Hippocampal formation (tissue), 2 donors: ENCODE measurements at regions not wholly inside any gene's neighbourhood (a gene's known extent, or its start where the extent isn't known, plus 50 kb on each side); places are given as distances from the start of the nearest gene placed in this dataset.
"Not testable (repeated sequence)": the region's sequence is repeated elsewhere in the genome, so short reads cannot be mapped to it uniquely, and the experiment has no call there.

Experiments used
- DNase-seq, 2 donors: peaks; one replicate each; lab custom pipeline; 2025; lab: John Stamatoyannopoulos, UW

DNA sequence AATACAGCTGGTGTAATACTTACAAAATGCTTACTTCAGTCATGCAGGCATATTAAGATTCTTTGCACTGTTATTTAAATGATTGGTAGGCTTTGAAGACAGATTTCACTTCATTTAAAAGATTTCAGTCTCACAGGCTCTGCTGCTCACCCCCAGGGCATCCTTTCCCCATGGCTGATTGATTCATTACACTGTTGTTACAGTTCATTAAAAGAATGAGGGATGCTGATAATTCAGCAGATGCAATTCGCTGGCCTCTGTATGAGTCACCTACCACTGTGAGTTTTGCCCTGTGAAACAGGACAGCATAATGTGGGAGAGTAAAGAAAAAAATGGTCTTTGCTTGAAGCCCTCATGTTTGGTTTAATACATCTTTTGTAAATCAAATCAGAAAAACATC is 246.9 kb downstream of the CYLC2 start:
- DNase-seq = no peak

DNA sequence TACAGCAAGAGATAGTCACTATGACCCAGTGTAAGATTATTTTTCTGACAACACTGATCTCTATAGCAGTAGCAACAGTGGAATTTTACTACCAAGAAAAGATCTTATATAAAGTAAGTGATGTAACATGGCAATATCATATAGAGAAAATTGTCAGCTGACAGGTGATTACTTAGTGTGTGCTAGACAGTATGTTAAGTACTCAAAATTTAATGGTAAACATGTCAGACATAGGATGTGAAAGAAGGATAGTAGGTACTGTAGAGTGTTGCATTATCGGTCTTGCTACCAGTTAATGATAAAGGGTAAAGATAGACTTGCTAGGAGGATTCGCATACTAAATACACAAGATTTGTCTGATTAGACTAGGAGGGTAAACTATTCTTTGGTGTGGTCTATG is 247.4 kb downstream of the CYLC2 start:
- no peak for DNase-seq

DNA sequence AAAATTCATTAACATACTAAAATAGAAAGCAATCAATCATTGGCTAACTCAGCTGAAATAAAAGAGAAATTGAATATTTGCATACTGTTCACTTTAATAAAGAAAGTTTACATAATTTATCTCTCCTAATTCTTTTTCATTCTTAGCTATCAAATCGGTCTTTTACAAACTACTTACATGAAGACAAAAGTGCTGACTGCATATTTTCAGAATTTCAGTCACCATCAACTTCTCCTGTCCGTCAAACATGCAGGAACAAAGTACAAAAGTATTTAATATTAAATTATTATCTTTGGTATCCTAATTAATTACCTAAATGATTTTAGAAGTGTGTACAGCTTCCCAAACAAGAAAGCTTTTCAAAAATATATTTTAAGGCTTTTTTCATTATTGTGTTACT is 248.4 kb downstream of the CYLC2 start:
- no peak for DNase-seq

DNA sequence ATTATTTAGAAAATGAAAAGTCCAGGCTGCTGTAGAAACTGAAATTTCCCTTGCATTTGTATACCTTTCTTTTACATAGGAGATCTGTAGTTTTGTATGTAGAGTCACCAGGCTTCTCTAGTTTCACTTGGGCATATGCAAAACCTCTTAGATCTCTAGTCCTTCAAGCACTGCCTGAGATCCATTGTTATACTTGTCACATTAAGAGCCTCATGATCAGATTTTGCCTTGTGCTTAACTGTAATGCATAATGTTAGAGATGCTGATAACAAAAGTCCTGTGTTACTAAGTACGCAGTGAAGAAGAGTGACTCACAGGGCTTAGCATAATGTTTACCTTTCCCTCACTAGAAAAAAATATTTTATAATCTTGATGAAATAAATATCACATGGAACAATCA is 250.2 kb downstream of the CYLC2 start:
- DNase-seq = no peak

DNA sequence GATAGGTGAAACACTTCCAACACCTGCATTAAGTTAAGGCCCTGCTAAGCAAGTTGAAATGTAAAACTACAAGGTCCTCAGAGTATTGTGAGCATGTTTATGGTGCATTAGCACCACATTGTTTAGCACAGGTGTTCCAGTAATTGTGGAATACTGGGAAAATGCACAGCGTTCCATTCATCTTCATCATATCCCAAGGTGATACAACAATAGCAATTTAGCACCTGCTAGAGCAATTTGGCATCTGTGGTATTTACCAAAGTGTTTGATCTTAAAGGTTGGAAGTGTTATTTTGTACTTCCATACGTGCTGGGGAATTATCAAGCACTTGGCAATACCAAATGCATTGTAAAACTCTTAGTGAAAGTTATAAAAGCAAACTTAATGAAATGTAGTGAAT is 266.8 kb downstream of the CYLC2 start:
- DNase-seq = no peak

DNA sequence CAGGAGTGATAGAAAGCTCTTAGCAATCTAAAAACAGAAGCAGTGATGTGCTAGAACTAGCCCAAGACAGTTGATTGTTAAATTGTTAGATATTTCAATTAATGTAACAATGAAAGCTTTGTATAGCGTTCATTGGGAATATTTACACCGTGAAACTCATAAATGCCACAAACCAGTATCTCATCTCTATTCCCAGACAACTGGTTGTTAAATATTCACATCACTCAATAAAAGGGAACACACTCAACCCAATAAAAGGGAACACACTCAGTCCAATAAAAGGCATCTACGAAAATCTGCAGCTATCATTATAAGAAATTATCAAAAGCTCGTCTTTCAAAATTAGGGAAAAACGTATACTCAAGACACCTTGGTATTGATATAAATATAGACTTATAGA is 270.9 kb downstream of the CYLC2 start:
- DNase-seq = no peak

DNA sequence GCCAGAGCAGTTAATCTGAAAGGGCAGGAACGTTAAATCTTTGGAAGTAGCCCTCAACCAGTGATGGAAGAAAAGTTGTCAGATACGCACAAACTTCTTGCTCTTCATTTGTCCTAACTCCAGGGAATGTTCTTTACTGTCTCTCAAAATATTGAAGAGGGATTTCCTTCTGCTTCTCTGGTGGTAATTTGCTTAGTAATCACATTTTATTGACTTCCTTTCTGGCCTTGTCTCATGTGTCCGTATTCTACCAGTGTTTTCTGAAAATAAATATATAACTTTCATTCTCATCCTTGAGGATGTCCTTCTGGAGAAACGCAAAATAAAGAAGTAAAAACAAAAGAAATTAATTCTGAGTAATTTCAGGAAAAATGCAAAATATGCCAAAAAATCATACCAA is 282.1 kb downstream of the CYLC2 start:
- DNase-seq = no peak

DNA sequence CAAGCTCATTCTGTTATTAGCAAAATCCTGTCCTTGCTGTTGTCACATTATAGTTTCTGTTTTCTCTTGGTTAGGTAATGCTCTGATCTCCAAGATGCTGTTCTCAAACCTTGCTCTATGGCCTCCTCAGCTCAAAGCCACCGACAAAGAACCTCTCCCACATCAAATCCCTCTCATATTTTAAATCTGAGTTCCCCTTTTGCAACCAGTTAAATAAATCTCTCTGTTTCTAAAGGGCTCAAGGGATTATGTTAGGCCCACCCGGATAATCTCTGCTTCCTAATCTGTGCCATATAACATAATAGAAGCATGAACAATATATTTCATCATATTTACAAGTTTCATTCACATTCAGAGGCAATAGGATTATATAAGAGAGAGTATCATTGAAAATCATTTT is 286.0 kb downstream of the CYLC2 start:
- no peak for DNase-seq

DNA sequence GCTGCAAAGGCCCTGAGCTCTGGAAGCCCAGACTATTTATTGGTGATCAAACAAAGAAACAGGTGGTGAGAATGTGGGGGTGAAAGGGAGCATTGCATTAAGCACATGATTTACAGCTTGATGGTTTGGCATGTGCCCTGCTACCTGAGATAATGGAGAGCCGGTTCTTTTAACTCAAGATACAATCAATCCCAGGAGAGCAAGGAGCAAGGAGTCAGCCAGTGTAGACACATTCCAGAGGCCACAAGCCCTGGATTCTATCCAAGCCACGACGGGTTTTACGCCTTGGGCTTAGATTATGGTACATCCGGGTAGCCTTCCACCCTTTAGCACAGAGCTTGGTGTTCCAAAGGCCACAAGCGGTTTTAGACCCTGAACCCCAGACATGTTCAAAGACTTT is 292.2 kb downstream of the CYLC2 start:
- DNase-seq = no peak

DNA sequence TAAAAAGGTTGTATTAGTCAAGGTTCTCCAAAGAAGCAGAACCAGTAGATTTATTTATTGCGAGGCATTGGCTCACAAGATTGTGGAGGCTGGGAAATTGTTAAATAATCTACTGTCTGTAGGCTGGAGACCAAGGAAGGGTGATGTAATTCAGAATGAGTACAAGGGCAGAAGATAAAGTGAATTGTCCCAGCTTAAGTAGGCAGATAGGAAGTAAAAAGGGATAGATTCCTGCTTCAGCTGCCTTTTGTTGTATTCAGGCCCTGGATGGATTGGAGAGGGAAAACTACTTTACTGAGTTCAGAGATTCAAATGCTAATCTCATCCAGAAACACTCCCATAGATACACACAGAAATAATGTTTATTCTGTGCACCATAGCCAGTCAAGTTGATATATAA is 301.1 kb downstream of the CYLC2 start:
- DNase-seq = no peak

DNA sequence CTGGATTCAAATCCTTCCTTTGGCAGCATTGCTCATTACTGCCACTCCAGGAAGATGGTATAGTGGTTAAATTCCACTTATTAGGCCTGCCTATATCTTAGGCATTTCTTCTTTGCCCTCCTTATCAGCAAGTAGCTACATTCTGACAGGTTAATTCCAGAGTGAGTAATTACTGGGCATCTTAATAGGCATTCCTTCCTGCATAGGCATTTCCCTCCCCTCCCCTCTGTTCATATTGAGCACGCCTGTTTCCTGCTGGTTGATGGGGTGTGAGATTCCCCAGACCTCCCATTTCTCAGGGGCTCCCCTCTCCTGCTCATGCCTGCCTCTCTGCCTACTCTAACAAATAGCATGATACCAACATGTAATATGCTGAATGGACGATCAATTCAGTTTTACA is 305.9 kb downstream of the CYLC2 start:
- no peak for DNase-seq

DNA sequence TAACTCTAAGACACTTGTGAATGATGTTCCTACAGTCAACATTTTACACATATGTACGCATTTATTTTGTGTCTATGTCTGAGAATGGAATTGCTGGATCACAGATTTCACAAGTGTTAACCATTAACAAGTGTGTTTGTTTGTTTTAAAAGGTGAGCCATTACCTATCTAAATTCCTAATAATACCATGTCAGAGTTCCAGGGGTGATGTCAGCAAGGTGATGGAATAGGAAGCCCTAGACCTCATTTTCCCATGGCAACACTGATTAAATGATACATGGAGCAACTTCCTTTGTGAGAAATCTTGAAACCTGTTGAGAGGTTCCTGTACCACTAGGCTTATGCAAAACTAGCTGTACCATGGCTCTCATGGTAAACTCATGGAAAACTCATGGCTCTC is 309.7 kb downstream of the CYLC2 start:
- no peak for DNase-seq

DNA sequence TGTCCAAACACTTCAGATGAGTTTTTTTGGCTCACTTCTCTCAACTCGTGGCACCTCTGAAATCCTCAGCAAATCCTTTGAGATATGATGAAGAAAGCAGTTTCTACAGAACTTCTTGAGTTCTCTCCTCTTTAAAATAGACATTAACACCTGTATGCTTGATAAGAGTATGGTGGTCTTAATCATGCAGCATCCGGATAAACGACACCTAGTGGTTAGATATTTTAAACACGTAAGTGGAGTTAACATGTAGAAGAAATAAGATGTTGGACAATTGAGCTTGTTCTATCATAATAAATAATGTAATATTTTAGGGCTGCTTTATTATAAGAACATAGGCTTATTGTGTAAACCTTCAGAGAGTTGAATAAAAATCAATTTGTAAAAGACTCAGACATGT is 324.8 kb downstream of the CYLC2 start:
- DNase-seq = no peak

DNA sequence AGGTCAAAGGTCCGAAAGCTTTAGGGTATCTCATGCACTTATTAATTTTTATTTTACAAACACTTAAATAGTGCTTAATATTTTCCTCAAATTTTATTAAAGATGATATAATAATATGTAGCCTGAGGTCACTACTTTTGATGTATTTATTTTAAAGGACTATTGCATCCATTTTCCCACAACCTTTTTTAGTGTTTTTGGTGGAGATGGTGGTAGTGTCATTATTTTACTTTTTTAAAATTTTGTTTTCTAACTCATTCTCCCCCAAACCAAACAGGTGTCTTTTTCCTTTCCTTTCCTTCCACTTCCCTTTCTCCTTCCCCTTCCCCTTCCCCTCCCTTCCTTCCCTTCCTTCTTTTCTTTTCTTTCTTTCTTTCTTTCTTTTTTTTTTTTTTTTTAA is 328.6 kb downstream of the CYLC2 start:
- DNase-seq = no peak

DNA sequence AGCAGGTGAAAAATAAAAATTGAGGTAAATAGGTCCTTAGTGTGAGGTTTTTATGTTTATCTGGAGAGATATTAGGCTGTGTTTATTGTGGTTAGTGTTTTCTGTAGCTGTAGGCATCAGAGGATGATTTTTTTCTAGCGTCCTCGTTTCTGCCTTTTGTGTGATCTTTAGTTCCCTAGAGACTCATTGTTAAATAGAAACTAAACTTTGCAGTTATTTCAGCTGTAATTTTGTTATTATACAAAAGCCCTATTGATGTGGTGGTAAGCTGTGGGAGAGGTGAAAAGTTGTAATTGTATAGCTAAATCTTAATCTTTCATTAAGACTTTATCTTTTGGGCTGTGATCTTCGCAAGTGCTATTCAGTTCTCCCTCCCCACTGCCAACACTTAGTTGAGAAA is 340.3 kb downstream of the CYLC2 start:
- no peak for DNase-seq

DNA sequence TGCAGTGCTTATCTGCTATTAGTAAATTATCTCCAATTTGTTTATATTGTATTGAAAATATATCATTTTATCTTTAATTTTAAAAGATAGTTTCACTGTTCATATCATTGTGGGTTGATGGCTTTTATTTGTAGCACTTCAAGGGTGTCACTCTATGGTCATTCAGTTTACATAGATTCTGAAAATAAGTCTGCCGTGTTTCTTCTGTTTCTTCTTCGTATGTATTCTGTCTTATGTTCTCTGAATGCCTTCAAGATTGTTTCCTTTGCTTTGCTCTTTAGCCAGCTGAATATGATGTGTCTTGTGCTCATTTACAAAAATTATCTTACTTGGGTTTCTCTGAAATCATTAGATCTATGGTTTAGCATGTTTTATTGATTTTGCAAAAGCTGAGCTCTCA is 359.9 kb downstream of the CYLC2 start:
- no peak for DNase-seq

DNA sequence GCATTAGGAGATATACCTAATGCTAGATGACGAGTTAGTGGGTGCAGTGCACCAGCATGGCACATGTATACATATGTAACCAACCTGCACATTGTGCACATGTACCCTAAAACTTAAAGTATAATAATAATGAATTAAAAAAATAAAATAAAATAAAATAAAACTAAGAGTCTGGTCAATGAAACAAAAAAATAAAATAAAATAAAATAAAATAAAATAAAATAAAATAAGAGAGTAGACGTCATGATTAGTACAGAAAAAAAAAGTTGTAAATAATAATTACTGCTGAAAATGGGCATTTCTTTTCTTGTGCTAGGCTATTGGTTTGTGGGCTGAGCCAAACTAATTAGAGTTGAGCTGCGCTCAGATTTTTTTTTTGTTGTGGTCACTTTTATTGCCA is 362.8 kb downstream of the CYLC2 start:
- DNase-seq = not testable (repeated sequence)

DNA sequence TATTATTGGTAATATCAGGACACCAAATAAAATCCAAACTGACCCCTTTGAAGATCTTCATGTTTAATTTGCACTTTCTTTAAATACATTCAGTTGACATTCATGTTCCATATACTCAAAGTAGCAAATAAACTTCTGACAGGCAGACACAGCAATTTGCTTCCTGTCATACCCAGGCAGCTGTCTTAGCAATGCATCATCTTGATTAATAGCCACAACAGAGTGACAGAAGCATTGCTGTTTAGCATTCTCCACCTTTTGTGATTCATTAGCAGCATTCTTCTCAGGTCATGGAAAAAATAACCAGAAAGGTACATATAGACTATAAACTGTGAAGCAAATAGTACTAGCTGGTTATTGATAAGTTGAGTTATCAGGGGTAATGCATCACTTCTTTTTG is 366.8 kb downstream of the CYLC2 start:
- DNase-seq = no peak

DNA sequence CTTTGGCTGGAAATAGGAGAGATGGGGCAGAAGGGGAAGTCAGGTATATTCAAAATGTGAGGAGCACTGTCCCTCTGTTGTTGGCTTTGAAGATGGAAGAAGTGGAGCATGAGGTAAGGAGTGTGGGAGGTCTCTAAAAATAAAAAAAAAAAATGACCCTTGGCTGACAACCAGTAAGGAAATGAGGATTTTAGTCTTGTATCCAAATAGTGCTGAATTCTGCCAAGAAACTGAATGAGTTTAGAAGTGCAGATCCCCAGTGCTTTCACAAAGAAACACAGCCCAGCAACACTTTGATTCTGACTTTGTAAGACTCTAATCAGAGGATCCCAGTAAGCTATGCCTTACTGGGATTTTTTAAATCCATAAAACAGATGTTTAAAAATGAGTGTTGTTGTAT is 367.9 kb downstream of the CYLC2 start:
- no peak for DNase-seq

DNA sequence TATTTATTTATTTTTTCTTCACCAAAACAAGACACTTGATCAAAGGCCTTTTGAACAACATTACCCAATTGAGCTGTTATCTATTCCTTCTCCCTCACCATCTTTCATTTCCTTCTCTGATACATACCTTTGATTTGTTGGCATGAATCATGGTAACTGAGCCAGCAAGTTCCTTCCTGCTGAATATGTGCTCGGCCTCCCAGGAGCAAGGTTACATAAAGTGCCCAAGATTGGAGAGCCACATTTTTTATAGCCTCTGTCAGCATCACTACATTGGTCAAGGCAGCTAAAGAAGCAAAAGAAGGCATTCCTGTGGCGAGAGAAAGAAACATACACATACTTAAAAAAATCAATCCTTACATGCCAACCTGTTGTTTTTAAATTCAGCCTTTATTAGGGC is 369.6 kb downstream of the CYLC2 start:
- no peak for DNase-seq

DNA sequence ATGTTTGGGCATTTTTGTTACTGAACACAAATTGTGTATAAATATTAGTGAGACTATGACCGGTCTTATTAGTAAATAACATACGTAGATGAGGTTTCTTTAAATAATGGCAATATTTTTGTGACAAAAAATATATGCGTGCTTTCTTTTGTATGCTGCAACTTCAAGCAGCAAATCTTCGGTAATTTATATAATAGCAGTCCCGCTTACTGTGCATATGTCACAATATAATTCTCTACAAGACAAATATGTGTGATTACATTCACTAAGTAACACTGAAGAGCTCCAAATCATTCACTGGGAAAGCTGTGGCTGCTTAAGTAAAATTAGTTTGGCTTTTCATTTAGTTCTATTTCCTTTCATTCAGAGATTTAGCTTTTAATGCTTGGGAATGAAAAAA is 376.0 kb downstream of the CYLC2 start:
- no peak for DNase-seq

DNA sequence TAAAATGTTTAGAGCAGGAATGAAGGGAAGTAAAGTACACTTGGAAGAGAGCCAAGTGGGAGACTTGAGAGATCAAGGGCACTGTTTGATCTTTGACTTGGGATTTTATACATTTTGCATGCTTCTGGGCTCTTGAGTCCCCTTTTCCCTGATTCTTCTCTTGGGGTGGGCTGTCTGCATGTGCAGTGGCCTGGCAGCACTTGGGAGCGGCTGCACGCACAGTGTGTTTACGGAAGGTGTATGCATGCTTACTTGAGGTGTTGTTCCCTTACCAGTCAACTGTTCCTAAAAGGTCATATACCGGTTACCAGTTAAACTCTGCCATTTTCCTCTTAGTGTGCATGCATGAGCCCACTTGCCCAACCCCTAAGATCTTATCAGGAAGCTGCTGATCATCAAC is 377.7 kb downstream of the CYLC2 start:
- no peak for DNase-seq

DNA sequence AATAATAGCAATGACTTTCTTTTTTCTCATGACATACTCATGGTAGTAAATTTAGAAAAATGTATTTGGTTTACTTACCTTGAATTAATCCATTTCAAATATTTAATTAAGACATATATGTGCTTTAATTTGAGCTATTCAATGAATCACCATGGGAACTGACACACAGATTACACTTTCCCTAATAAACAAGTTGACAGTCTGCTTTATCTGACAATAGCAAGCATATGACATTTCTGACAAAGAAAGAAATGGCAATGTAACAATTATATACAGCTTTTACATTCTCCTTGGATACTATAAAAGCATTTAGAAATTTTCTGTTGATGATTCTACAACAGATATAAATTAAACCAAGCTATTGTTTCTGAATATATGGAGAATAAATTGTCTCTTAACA is 382.5 kb downstream of the CYLC2 start:
- no peak for DNase-seq

DNA sequence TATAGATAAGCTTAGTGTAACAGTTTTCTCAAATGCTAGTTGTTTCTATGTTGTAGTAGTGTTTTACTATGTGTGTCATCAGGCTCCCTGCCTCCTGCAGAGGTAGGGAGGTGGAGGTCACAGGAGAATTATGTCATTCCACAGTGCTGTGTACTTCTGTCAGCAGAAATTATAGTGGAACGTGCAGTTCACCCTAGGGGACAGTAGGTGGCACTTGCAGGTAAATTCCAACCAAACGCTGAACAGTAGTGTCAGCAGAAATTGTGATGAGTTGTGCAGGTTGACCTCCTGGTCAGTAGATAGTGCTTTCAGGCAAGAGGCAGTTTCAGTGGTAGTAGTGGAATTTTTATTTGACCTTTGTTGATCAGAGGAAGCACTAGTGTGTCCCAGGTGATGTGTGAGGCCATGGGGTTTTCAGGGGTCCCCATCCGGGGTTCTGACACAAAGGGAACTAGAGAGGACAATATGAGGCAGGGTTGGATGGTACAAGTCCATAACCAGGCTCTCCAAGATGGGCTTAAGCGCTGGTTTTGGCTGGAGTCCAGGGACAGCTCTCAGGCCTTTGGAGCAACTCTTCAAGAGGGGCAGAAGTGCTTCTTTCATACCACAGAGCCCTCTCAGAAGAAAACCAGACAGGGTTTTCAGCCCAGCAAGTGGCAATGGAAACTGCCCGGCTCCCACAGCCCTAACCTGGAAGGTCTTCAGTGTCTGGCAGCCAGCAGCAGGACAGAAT is 402.9 kb downstream of the CYLC2 start:
- peak; percentile 4 to 32 for DNase-seq

DNA sequence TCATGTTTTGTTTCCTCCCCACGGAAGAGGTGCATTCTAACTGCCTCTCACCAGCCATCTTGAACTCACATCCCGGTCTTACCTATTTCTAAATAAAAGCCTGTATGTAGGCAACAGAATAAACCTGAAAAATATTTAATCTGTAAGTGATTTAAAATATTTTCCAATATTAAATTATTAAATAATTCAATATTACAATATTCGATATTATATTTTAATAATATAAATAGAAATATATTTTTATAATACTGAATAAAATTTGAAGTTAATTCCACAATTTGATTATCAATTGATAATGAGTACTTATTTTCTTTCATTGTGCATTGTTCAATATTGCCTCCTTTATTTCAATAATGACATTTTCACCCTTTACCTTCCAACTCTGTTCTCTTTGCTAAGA is 404.4 kb downstream of the CYLC2 start:
- no peak for DNase-seq
